ENCODE measurements at regions not wholly inside any gene's neighbourhood (a gene's known extent, or its start where the extent isn't known, plus 50 kb on each side); places are given as distances from the start of the nearest gene placed in this dataset.
A peak's percentile ranks its signal among the peaks of the same experiment; 100 is the strongest.

GRCh38 chr17:70582777-70583176, 413.4 kb downstream of the KCNJ2 start:
- TF ChIP-seq, protein P1, sequence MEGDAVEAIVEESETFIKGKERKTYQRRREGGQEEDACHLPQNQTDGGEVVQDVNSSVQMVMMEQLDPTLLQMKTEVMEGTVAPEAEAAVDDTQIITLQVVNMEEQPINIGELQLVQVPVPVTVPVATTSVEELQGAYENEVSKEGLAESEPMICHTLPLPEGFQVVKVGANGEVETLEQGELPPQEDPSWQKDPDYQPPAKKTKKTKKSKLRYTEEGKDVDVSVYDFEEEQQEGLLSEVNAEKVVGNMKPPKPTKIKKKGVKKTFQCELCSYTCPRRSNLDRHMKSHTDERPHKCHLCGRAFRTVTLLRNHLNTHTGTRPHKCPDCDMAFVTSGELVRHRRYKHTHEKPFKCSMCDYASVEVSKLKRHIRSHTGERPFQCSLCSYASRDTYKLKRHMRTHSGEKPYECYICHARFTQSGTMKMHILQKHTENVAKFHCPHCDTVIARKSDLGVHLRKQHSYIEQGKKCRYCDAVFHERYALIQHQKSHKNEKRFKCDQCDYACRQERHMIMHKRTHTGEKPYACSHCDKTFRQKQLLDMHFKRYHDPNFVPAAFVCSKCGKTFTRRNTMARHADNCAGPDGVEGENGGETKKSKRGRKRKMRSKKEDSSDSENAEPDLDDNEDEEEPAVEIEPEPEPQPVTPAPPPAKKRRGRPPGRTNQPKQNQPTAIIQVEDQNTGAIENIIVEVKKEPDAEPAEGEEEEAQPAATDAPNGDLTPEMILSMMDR (conservative IDR thresholded peaks at IDR 0.05), result no peak
- TF ChIP-seq EZH2 (IDR thresholded peaks at IDR 0.05; ENCODE audit: low read depth), result no peak

GRCh38 chr17:70584255-70584654, 414.9 kb downstream of the KCNJ2 start:
- CTCF ChIA-PET, result no interaction called here
- no peak overlapping the region for H2AFZ ChIP-seq
- no peaks in the 10 kb centered on the region for H3K36me3 ChIP-seq (ENCODE audit: low read depth)
- intact Hi-C loops (cut with micrococcal nuclease; ENCODE audit: unreplicated experiment), result no loop called here
- no peak for TF ChIP-seq EZH2 (IDR thresholded peaks at IDR 0.05; ENCODE audit: low read depth)
- TF ChIP-seq, protein P1 (conservative IDR thresholded peaks at IDR 0.05), result no peak
- POLR2A ChIA-PET (ENCODE audit: unreplicated experiment), result no interaction called here
- H3K9me3 ChIP-seq (ENCODE audit: insufficient read depth, low read depth), result no peaks in the 10 kb centered on the region
- H3K9me2 ChIP-seq (ENCODE audit: insufficient read depth), result no peaks in the 10 kb centered on the region
- BruUV-seq (replicated peaks), result no TSS peak
- H3K79me2 ChIP-seq (ENCODE audit: low read depth), result no peaks in the 10 kb centered on the region
- no peak overlapping the region for H3K27ac ChIP-seq
- no peak for DNase-seq
- no peak overlapping the region for H3K4me3 ChIP-seq
- H3F3A ChIP-seq (ENCODE audit: insufficient read depth, low read depth), result no peaks in the 10 kb centered on the region
- H4K20me1 ChIP-seq (ENCODE audit: insufficient read depth), result no peaks in the 10 kb centered on the region
- H3K4me1 ChIP-seq (replicated peaks; ENCODE audit: insufficient read depth), result no peaks in the 10 kb centered on the region
- H3K4me2 ChIP-seq, result no peak overlapping the region
- H3K27me3 ChIP-seq (ENCODE audit: insufficient read depth, low read depth), result no peaks in the 10 kb centered on the region

More at GRCh38 chr17:70582777-70583176, 413.4 kb downstream of the KCNJ2 start:
- H2AFZ ChIP-seq, result 0 out of 2 replicates have a peak overlapping the region, but pooled peaks have one; percentile 17
- H4K20me1 ChIP-seq (ENCODE audit: insufficient read depth), result no peaks in the 10 kb centered on the region
- no peaks in the 10 kb centered on the region for H3K27me3 ChIP-seq (ENCODE audit: insufficient read depth, low read depth)
- no peak for DNase-seq
- H3K4me2 ChIP-seq, result no peak overlapping the region
- H3K9me2 ChIP-seq (ENCODE audit: insufficient read depth), result no peaks in the 10 kb centered on the region
- no peaks in the 10 kb centered on the region for H3K4me1 ChIP-seq (replicated peaks; ENCODE audit: insufficient read depth)
- ChIA-PET POLR2A (ENCODE audit: unreplicated experiment) (no interaction called here), CTCF (no interaction called here)
- intact Hi-C loops (cut with micrococcal nuclease; ENCODE audit: unreplicated experiment), result no loop called here
- H3K4me3 ChIP-seq, result no peak overlapping the region
- no TSS peak for BruUV-seq (replicated peaks)
- H3K36me3 ChIP-seq (ENCODE audit: low read depth), result no peaks in the 10 kb centered on the region
- no peak overlapping the region for H3K27ac ChIP-seq
- H3K79me2 ChIP-seq (ENCODE audit: low read depth), result no peaks in the 10 kb centered on the region
- no peaks in the 10 kb centered on the region for H3F3A ChIP-seq (ENCODE audit: insufficient read depth, low read depth)
- no peaks in the 10 kb centered on the region for H3K9me3 ChIP-seq (ENCODE audit: insufficient read depth, low read depth)

- Histone ChIP-seq H3K9me2 (ENCODE audit: insufficient read depth) (no peaks in the 10 kb centered on the region), H4K20me1 (ENCODE audit: insufficient read depth) (no peaks in the 10 kb centered on the region), H3K79me2 (ENCODE audit: low read depth) (no peaks in the 10 kb centered on the region), H3K4me2 (no peak overlapping the region), H3K36me3 (ENCODE audit: low read depth) (no peaks in the 10 kb centered on the region), H3K9me3 (ENCODE audit: insufficient read depth, low read depth) (no peaks in the 10 kb centered on the region), H3K4me1 (replicated peaks; ENCODE audit: insufficient read depth) (no peaks in the 10 kb centered on the region), H2AFZ (no peak overlapping the region), H3K4me3 (no peak overlapping the region), H3K27me3 (ENCODE audit: insufficient read depth, low read depth) (no peaks in the 10 kb centered on the region), H3F3A (ENCODE audit: insufficient read depth, low read depth) (no peaks in the 10 kb centered on the region), H3K27ac (no peak overlapping the region)
- BruUV-seq (replicated peaks), result no TSS peak
- TF ChIP-seq EZH2 (IDR thresholded peaks at IDR 0.05; ENCODE audit: low read depth), result no peak
- TF ChIP-seq, protein P1 (conservative IDR thresholded peaks at IDR 0.05), result no peak
- CTCF ChIA-PET, result no interaction called here
- POLR2A ChIA-PET (ENCODE audit: unreplicated experiment), result no interaction called here
- DNase-seq, result no peak
- intact Hi-C loops (cut with micrococcal nuclease; ENCODE audit: unreplicated experiment), result no loop called here
Observed at GRCh38 chr17:70588003-70588402, 418.7 kb downstream of the KCNJ2 start.

Measured in PC-9 (cell line).